H1 (cell line): ENCODE measurements at regions not wholly inside any gene's neighbourhood (a gene's known extent, or its start where the extent isn't known, plus 50 kb on each side); places are given as distances from the start of the nearest gene placed in this dataset.

Experiments used
- EZH2 ChIP-seq: fragments of 200-600 bp; sonication (generic); IDR thresholded peaks from 2 replicates; pipeline ENCODE4 v1.7.1; 2012; ENCODE audit warnings: low read depth, mild to moderate bottlenecking, moderate library complexity, low read length, inconsistent platforms; ENCODE audit not compliant: severe bottlenecking
- NANOG ChIP-seq: IDR thresholded peaks from 2 replicates; pipeline ENCODE4 v1.6.1; 2011; ENCODE audit warnings: low read length, low read depth, mild to moderate bottlenecking, inconsistent platforms; ENCODE audit not compliant: insufficient read depth, poor library complexity, severe bottlenecking
- POLR2AphosphoS5 ChIP-seq: IDR thresholded peaks from 2 replicates; pipeline ENCODE4 v1.6.1; 2011; ENCODE audit warnings: low read depth, low read length
- TAF1 ChIP-seq: IDR thresholded peaks from 2 replicates; pipeline ENCODE4 v1.6.1; 2011; ENCODE audit warnings: mild to moderate bottlenecking, low read depth, low read length
- TF ChIP-seq, protein P1 (sequence below), 3 experiments: IDR thresholded peaks; 1 replicate in 2 of 3; 2 replicates in 1 of 3; pipeline versions ENCODE4 v1.5.1 to v1.6.1; 2011; ENCODE audit warnings: low read length in 3 of 3, mild to moderate bottlenecking in 3 of 3, inconsistent platforms in 2 of 3, low read depth in 1 of 3, moderate library complexity in 1 of 3; ENCODE audit not compliant: insufficient read depth in 1 of 3; ENCODE audit errors: control extremely low read depth in 1 of 3
- TF ChIP-seq, protein P2 (sequence below): IDR thresholded peaks from 2 replicates; pipeline ENCODE4 v1.6.1; 2011; ENCODE audit warnings: low read length, improper control_type of control experiment

DNA sequence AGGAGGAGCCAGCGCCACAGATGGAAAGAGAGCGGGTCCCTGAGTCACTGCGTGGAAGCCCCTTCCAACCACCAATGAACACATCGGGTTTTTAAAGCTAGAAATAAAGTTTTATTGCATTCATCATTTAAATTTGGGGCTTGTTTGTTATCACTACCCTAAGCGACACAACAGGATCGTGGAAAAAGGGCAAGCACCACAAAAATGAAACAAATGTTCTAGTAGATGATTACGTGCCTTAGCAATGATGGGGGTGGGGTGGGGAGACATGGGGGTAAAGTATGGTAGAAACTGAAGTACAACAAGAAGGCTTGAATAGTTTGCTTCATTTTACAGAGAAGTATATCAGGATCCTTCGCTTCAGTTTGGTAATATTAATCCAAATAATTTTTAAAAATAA is 221.6 kb upstream of the ATP10A start:
- TF ChIP-seq POLR2AphosphoS5 (no peak), EZH2 (no peak), TAF1 (no peak), NANOG (no peak)
- TF ChIP-seq, protein P1, sequence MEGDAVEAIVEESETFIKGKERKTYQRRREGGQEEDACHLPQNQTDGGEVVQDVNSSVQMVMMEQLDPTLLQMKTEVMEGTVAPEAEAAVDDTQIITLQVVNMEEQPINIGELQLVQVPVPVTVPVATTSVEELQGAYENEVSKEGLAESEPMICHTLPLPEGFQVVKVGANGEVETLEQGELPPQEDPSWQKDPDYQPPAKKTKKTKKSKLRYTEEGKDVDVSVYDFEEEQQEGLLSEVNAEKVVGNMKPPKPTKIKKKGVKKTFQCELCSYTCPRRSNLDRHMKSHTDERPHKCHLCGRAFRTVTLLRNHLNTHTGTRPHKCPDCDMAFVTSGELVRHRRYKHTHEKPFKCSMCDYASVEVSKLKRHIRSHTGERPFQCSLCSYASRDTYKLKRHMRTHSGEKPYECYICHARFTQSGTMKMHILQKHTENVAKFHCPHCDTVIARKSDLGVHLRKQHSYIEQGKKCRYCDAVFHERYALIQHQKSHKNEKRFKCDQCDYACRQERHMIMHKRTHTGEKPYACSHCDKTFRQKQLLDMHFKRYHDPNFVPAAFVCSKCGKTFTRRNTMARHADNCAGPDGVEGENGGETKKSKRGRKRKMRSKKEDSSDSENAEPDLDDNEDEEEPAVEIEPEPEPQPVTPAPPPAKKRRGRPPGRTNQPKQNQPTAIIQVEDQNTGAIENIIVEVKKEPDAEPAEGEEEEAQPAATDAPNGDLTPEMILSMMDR (IDR thresholded peaks at IDR 0.05; ENCODE audit: control extremely low read depth in 1 of 3, insufficient read depth in 1 of 3, low read depth in 1 of 3, low read length in 3 of 3) = no peak
- TF ChIP-seq, protein P2, sequence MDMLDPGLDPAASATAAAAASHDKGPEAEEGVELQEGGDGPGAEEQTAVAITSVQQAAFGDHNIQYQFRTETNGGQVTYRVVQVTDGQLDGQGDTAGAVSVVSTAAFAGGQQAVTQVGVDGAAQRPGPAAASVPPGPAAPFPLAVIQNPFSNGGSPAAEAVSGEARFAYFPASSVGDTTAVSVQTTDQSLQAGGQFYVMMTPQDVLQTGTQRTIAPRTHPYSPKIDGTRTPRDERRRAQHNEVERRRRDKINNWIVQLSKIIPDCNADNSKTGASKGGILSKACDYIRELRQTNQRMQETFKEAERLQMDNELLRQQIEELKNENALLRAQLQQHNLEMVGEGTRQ = no peak
